C4-2B (cell line): ENCODE measurements at regions not wholly inside any gene's neighbourhood (a gene's known extent, or its start where the extent isn't known, plus 50 kb on each side); places are given as distances from the start of the nearest gene placed in this dataset.

Experiments used
- H3K27ac ChIP-seq: fragments of 450-650 bp; 2 replicates; pipeline ENCODE4 v1.5.1; 2017
- ZFX ChIP-seq: fragments of 450-650 bp; IDR thresholded peaks from 2 replicates; pipeline ENCODE4 v1.6.1; 2017
- TF ChIP-seq, protein P1 (sequence below): fragments of 450-650 bp; conservative IDR thresholded peaks from 2 replicates; pipeline ENCODE4 v1.5.1; 2017; ENCODE audit warnings: mild to moderate bottlenecking

DNA sequence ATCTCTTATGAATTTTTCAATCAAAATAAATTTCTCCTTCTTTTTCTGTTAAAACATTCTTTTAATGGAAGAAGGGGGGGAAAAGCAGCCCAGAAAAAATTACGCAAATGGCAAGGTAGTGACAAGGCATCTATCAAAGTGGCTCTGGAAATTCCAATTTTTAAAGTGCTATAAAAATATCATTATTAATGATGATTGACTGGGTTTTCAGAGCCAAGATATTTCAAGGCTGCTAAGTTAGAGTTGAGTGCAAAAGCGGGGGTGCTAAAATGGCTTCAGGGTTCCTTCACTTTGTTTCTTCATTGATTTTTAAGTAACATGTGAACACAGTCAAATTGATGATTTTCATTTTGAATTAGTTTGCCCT lies 171.6 kb upstream of the CITED2 start:
- H3K27ac ChIP-seq: no peak overlapping the region

DNA sequence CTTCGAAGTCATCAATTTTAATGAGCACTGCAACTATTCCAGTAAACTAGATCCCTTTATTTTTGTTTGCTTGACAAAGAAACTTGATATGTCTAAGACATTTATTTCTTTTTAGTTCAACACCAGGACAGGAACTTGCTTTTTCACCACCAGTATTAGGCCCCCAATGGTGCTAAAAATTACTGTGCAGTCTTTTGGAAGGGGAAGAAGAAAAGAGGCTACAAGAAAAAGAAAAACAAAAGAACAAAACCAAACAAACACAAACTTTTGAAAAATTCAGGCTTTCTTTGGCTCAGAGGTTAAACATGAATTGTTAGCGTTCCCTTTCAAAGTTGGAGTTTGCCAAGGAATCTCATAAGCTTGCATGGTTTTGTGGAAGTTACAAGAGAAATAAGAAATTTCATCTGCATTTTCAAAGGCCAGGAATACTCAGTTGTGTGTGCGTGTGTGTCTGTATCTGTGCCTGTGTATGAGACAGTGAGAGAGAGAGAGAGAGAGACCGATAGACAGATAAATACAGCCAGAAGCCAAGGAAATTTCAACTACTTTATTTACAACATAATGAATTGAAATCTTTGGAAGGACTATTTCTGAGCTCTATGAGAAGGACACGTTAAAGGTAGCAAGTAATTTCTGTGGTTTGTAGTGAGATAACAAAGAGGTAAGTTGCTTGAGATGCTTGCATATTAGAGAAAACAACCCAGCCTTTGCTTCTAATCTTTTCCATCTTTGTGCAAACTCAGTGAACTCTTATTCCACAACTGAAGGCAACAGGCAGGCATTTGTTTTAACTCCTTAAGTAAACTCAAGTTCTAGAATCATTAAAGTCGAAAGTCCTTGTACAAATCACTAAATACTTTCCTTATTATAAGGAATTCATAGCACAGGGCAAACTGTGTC lies 171.0 kb upstream of the CITED2 start:
- TF ChIP-seq, protein P1, sequence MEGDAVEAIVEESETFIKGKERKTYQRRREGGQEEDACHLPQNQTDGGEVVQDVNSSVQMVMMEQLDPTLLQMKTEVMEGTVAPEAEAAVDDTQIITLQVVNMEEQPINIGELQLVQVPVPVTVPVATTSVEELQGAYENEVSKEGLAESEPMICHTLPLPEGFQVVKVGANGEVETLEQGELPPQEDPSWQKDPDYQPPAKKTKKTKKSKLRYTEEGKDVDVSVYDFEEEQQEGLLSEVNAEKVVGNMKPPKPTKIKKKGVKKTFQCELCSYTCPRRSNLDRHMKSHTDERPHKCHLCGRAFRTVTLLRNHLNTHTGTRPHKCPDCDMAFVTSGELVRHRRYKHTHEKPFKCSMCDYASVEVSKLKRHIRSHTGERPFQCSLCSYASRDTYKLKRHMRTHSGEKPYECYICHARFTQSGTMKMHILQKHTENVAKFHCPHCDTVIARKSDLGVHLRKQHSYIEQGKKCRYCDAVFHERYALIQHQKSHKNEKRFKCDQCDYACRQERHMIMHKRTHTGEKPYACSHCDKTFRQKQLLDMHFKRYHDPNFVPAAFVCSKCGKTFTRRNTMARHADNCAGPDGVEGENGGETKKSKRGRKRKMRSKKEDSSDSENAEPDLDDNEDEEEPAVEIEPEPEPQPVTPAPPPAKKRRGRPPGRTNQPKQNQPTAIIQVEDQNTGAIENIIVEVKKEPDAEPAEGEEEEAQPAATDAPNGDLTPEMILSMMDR: no peak
- TF ChIP-seq ZFX: no peak
- H3K27ac ChIP-seq: no peak overlapping the region

More for the DNA sequence above, 171.6 kb upstream of the CITED2 start:
- TF ChIP-seq, protein P1: no peak
- no peak for TF ChIP-seq ZFX

DNA sequence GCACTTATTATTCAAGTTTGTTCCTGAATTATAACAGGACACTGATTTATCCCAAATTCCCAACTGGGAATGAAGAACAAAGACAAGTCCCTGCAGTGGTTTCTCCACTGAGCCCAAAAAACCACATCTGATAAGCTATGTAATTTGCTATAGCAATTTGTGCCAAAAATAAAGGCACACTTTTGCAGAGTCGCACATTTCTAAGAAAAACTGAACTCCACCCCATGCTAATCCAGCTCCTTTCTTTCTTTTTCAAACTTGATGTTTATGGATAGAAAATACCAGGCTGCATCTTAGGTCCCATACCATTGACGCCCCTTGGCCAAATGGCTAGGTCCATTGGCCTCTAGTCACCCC lies 170.2 kb upstream of the CITED2 start:
- TF ChIP-seq, protein P1: no peak
- no peak for TF ChIP-seq ZFX
- no peak overlapping the region for H3K27ac ChIP-seq

DNA sequence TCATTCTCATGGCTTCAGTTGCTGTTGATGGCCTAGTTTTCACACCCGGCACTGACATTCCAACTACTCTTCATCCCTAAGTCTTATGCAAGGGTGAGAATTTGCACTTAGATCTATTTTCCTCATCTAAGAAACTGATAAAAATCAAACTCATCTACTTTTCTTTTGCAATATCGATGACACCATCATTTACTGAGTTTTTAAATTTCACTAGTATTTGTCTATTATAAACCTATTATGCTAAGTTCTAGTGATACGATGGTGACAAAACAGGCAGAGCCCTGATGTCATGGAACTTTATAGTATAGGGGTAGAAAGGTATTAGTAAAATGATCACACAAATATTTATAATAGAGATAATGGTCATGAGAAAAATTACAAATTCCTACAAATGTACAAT lies 167.9 kb upstream of the CITED2 start:
- TF ChIP-seq, protein P1: no peak
- no peak for TF ChIP-seq ZFX

DNA sequence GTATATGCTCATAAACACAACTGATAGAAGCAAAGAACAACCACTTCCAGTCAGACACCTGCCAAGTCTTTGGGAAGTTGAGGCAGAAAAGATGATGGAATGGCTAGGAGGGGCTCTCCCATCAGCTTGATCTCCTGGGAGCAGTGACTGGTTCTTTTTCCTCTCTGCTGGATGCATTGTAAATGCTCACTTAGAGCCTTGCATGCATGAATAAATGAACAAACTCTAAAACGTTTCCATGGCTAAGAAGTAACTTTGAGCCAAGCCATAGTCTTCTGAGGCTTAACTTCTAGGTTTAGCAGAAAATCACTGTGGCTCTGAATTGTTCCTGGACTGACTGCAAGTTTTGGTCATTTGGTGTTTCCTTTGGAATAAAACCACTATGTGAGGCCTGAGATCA lies 166.4 kb upstream of the CITED2 start:
- no peak overlapping the region for H3K27ac ChIP-seq
- TF ChIP-seq ZFX: no peak
- TF ChIP-seq, protein P1: no peak

More for the DNA sequence above, 167.9 kb upstream of the CITED2 start:
- H3K27ac ChIP-seq: no peak overlapping the region

DNA sequence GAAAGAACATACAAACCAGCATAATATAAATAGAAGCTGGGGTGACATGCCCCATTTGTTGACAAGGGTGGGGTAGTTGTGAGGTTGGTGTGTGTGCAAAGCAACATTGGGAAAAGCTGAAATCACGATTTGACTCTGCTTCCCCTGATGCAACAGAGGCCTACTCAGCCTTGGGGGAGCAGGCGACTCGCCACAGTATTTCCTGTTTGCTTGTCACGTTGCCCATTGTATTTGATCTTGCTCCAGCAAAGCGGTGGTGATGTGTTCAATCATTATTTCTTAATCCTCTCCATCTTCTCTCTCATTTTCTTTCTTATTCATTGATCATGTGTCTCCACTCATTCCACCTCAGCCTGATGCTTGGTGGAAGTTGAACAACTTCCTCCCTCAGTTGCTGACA lies 165.8 kb upstream of the CITED2 start:
- no peak overlapping the region for H3K27ac ChIP-seq
- TF ChIP-seq ZFX: no peak
- TF ChIP-seq, protein P1: no peak

DNA sequence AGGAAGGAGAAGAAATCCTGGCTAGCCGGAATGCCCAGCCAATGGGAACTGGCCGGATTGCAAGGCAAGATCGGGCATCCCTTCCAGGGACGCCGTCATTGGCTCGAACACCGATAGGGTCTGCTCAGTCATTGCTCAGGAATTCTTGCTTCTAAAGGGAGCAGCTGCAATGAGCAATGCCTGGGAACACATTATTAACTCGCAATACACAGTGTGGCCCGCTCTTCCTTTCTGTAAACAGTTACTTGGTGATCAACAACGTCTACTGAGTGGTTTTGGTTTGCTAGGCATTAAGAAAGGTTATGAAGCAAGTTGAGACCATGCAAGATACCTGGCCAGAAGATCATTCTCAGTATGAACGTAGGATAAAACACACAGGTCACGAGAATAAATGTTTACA lies 165.4 kb upstream of the CITED2 start:
- no peak for TF ChIP-seq ZFX
- TF ChIP-seq, protein P1: no peak
- no peak overlapping the region for H3K27ac ChIP-seq
